ENCODE measurements at regions not wholly inside any gene's neighbourhood (a gene's known extent, or its start where the extent isn't known, plus 50 kb on each side); places are given as distances from the start of the nearest gene placed in this dataset.

- TF ChIP-seq CTCF (IDR thresholded peaks at IDR 0.05; ENCODE audit: extremely low read depth in 1 of 2, insufficient read depth in 1 of 2, low read depth in 1 of 2, low read length in 2 of 2) (no peak), POLR2A (IDR thresholded peaks at IDR 0.05; ENCODE audit: low read depth, low read length) (no peak), EZH2 (IDR thresholded peaks at IDR 0.05; ENCODE audit: borderline replicate concordance, low read depth, low read length, severe bottlenecking) (no peak), MYC (IDR thresholded peaks at IDR 0.05; ENCODE audit: low read depth, low read length) (no peak), POLR2AphosphoS5 (IDR thresholded peaks at IDR 0.05; ENCODE audit: insufficient read depth, low read depth, low read length) (no peak), JUN (IDR thresholded peaks at IDR 0.05; ENCODE audit: borderline replicate concordance, insufficient read depth, insufficient read length, low read depth) (no peak), FOS (IDR thresholded peaks at IDR 0.05; ENCODE audit: borderline replicate concordance, insufficient read depth, low read length) (no peak), GATA2 (IDR thresholded peaks at IDR 0.05; ENCODE audit: insufficient read depth, insufficient read length, low read depth, low read length) (no peak)
- TF ChIP-seq, protein P1, sequence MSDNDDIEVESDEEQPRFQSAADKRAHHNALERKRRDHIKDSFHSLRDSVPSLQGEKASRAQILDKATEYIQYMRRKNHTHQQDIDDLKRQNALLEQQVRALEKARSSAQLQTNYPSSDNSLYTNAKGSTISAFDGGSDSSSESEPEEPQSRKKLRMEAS (IDR thresholded peaks at IDR 0.05; ENCODE audit: insufficient read depth, insufficient read length) = no peak
These were observed 457.5 kb upstream of the GNPDA2 start for GRCh38 chr4:45183905-45184304.

Measured in endothelial cell of umbilical vein (primary cell).